PC-9 (cell line): ENCODE measurements at regions not wholly inside any gene's neighbourhood (a gene's known extent, or its start where the extent isn't known, plus 50 kb on each side); places are given as distances from the start of the nearest gene placed in this dataset.

Experiments
- CTCF ChIP-seq: fragments of 200-600 bp; sonication (generic); conservative IDR thresholded peaks from 2 replicates; pipeline ENCODE4 v1.6.1; 2017; ENCODE audit warnings: mixed run types, antibody characterized with exemption, mild to moderate bottlenecking, moderate library complexity
- EZH2 ChIP-seq: fragments of 200-600 bp; sonication (generic); IDR thresholded peaks from 2 replicates; pipeline ENCODE4 v1.8.0; 2017; ENCODE audit warnings: antibody characterized with exemption, low read depth

- TF ChIP-seq CTCF: no peak
- TF ChIP-seq EZH2: no peak
Observed at GRCh38 chr10:29698773-29699490, 64.2 kb upstream of the SVIL start.
